ENCODE measurements at regions not wholly inside any gene's neighbourhood (a gene's known extent, or its start where the extent isn't known, plus 50 kb on each side); places are given as distances from the start of the nearest gene placed in this dataset.

DNA sequence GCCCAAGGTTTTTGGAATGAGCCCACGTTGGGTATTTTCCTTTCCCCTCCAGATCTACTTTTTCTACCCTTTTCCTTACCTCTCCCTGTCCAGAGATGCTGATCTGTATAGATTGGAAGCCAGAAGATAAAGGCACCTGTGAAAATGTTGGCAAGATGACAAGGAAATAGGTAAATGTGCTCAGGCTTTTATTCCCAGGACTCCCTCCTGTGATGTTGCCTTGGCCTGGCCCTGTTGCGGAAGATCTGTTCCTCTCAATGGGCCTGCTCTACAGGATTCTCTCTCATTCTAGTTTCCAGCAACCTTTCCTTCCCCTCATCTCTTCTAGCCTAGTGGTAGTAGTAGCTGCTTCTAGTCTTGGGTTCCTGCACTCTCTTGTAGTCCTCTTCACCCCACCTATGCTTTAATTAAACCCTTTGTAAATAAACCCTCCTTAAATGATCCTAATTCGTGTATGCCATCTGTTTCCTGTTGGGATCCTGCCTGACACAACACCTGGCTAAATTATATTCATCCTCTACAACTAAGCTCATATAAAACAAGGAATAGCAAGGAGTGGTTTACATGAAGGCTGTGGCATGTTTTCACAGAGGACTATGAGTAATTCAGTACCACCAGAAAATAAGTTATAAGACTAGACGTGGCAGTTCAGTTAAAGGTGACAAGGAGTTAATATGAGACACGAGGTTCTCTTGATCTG, 95.7 kb upstream of the MAOA start:
- H3K9ac ChIP-seq (ENCODE audit: low read length): no peak overlapping the region
- no peak overlapping the region for H3K27ac ChIP-seq (ENCODE audit: low read length)
- no peak overlapping the region for H3K4me2 ChIP-seq (ENCODE audit: low read length)
- H2AFZ ChIP-seq (ENCODE audit: low read depth, low read length): no peak overlapping the region
- no peaks in the 10 kb centered on the region for H3K9me3 ChIP-seq (ENCODE audit: insufficient read depth, low read length)
- no peaks in the 10 kb centered on the region for H4K20me1 ChIP-seq (ENCODE audit: insufficient read depth, low read length)
- TF ChIP-seq, protein P1, sequence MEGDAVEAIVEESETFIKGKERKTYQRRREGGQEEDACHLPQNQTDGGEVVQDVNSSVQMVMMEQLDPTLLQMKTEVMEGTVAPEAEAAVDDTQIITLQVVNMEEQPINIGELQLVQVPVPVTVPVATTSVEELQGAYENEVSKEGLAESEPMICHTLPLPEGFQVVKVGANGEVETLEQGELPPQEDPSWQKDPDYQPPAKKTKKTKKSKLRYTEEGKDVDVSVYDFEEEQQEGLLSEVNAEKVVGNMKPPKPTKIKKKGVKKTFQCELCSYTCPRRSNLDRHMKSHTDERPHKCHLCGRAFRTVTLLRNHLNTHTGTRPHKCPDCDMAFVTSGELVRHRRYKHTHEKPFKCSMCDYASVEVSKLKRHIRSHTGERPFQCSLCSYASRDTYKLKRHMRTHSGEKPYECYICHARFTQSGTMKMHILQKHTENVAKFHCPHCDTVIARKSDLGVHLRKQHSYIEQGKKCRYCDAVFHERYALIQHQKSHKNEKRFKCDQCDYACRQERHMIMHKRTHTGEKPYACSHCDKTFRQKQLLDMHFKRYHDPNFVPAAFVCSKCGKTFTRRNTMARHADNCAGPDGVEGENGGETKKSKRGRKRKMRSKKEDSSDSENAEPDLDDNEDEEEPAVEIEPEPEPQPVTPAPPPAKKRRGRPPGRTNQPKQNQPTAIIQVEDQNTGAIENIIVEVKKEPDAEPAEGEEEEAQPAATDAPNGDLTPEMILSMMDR (IDR thresholded peaks at IDR 0.05; ENCODE audit: low read depth, low read length): no peak
- no peak for TF ChIP-seq EZH2phosphoT487 (IDR thresholded peaks at IDR 0.05; ENCODE audit: low read depth)
- H3K36me3 ChIP-seq (replicated peaks; ENCODE audit: low read depth, low read length): no peaks in the 10 kb centered on the region
- no peaks in the 10 kb centered on the region for H3K27me3 ChIP-seq (ENCODE audit: low read depth, low read length)
- no peak overlapping the region for H3K4me3 ChIP-seq (ENCODE audit: low read length)
- no peaks in the 10 kb centered on the region for H3K4me1 ChIP-seq (ENCODE audit: low read length)
- no peaks in the 10 kb centered on the region for H3K79me2 ChIP-seq (ENCODE audit: low read length)

DNA sequence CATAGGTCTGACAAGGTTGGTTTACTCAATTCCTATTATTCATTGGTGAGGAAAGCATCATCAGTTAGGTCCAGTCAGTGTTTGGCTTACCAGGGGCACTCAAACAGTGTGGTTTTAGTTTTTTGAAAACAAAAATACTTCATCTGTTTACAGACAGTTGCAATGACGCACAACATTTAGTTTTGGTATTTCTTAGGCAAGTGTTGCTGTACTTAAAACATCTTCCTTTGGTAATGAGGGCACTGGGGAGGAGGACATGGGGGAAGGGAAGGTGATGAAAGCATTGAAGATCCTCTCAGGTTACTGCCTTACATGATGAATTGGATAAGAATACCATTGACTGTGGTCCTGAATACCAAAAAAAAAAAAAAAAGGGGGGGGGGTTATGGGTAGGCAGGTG, 93.7 kb upstream of the MAOA start:
- no peak overlapping the region for H3K4me2 ChIP-seq (ENCODE audit: low read length)
- no peaks in the 10 kb centered on the region for H3K9me3 ChIP-seq (ENCODE audit: insufficient read depth, low read length)
- H3K4me3 ChIP-seq (ENCODE audit: low read length): no peak overlapping the region
- no peaks in the 10 kb centered on the region for H4K20me1 ChIP-seq (ENCODE audit: insufficient read depth, low read length)
- no peaks in the 10 kb centered on the region for H3K27me3 ChIP-seq (ENCODE audit: low read depth, low read length)
- H3K79me2 ChIP-seq (ENCODE audit: low read length): no peaks in the 10 kb centered on the region
- H3K9ac ChIP-seq (ENCODE audit: low read length): no peak overlapping the region
- H3K36me3 ChIP-seq (replicated peaks; ENCODE audit: low read depth, low read length): no peaks in the 10 kb centered on the region
- no peak overlapping the region for H2AFZ ChIP-seq (ENCODE audit: low read depth, low read length)
- no peak overlapping the region for H3K27ac ChIP-seq (ENCODE audit: low read length)
- H3K4me1 ChIP-seq (ENCODE audit: low read length): no peaks in the 10 kb centered on the region
- TF ChIP-seq, protein P1 (IDR thresholded peaks at IDR 0.05; ENCODE audit: low read depth, low read length): no peak
- TF ChIP-seq EZH2phosphoT487 (IDR thresholded peaks at IDR 0.05; ENCODE audit: low read depth): no peak

DNA sequence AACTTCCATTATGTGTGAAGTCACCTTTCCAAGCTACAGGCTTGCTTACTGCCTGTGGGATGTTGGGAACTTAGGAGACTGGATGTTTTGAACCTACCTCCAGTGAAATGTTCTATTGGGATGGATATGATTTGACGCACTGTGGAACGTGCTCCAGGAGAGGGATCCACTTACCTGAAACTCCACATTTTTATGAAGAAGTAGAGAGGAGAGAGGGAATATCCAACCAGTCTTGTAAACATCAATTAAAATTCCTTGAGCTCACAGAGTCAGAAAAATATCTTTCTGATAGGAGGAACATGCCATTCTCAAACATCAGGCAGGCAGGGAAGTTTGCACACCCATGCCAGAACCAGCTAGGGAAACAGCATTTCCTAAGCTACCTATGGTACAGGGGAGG, 91.1 kb upstream of the MAOA start:
- TF ChIP-seq, protein P1 (IDR thresholded peaks at IDR 0.05; ENCODE audit: low read depth, low read length): no peak
- TF ChIP-seq EZH2phosphoT487 (IDR thresholded peaks at IDR 0.05; ENCODE audit: low read depth): no peak
- no peak overlapping the region for H3K4me2 ChIP-seq (ENCODE audit: low read length)

DNA sequence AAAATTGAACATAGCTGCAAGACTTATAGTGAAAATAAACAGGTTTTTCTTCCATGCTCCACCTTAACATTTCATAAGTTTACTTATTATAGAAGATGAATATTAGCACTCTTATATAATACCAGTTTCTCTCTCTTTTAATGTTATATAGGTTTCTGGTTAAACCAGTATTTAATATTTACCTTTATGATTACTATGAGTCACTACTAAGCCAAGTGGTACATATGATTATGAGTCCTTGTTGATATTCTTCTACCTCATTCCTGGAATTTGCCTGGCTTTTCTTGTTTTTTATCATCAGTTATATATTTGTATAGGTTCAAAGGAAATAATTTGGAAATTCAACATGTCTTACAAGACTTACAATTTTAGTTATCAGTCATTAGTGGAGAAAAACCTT, 89.9 kb upstream of the MAOA start:
- H3K27me3 ChIP-seq (ENCODE audit: low read depth, low read length): no peaks in the 10 kb centered on the region
- TF ChIP-seq, protein P1 (IDR thresholded peaks at IDR 0.05; ENCODE audit: low read depth, low read length): no peak
- no peak for TF ChIP-seq EZH2phosphoT487 (IDR thresholded peaks at IDR 0.05; ENCODE audit: low read depth)
- H2AFZ ChIP-seq (ENCODE audit: low read depth, low read length): no peak overlapping the region
- no peak overlapping the region for H3K4me2 ChIP-seq (ENCODE audit: low read length)
- no peaks in the 10 kb centered on the region for H3K79me2 ChIP-seq (ENCODE audit: low read length)
- H3K9me3 ChIP-seq (ENCODE audit: insufficient read depth, low read length): no peaks in the 10 kb centered on the region
- H3K27ac ChIP-seq (ENCODE audit: low read length): no peak overlapping the region
- H3K4me1 ChIP-seq (ENCODE audit: low read length): no peaks in the 10 kb centered on the region
- no peak overlapping the region for H3K4me3 ChIP-seq (ENCODE audit: low read length)
- no peaks in the 10 kb centered on the region for H4K20me1 ChIP-seq (ENCODE audit: insufficient read depth, low read length)
- no peak overlapping the region for H3K9ac ChIP-seq (ENCODE audit: low read length)
- no peaks in the 10 kb centered on the region for H3K36me3 ChIP-seq (replicated peaks; ENCODE audit: low read depth, low read length)

More for the DNA sequence above, 91.1 kb upstream of the MAOA start:
- H3K4me1 ChIP-seq (ENCODE audit: low read length): no peaks in the 10 kb centered on the region
- no peaks in the 10 kb centered on the region for H3K36me3 ChIP-seq (replicated peaks; ENCODE audit: low read depth, low read length)
- no peaks in the 10 kb centered on the region for H3K9me3 ChIP-seq (ENCODE audit: insufficient read depth, low read length)
- no peak overlapping the region for H3K9ac ChIP-seq (ENCODE audit: low read length)
- H3K27ac ChIP-seq (ENCODE audit: low read length): no peak overlapping the region
- no peak overlapping the region for H2AFZ ChIP-seq (ENCODE audit: low read depth, low read length)
- no peaks in the 10 kb centered on the region for H4K20me1 ChIP-seq (ENCODE audit: insufficient read depth, low read length)
- no peaks in the 10 kb centered on the region for H3K27me3 ChIP-seq (ENCODE audit: low read depth, low read length)
- no peak overlapping the region for H3K4me3 ChIP-seq (ENCODE audit: low read length)
- H3K79me2 ChIP-seq (ENCODE audit: low read length): no peaks in the 10 kb centered on the region
